GM21529 (cell line): ENCODE measurements at regions not wholly inside any gene's neighbourhood (a gene's known extent, or its start where the extent isn't known, plus 50 kb on each side); places are given as distances from the start of the nearest gene placed in this dataset.

Experiments
- ATAC-seq: cut with Tn5 transposase; IDR thresholded peaks from one replicate; pipeline ENCODE4 v1.9.1; 2021; ENCODE audit not compliant: unreplicated experiment

- no peak for ATAC-seq
Observed at GRCh38 chr3:71927505-71928066, 142.6 kb upstream of the PROK2 start.

- ATAC-seq = no peak
Observed at GRCh38 chr3:71926616-71927015, 141.7 kb upstream of the PROK2 start.

- ATAC-seq = peak; percentile 42
Observed at GRCh38 chr3:71926262-71926600, 141.3 kb upstream of the PROK2 start.

GRCh38 chr3:71925511-71926261 is 140.7 kb upstream of the PROK2 start:
- peak; percentile 69 for ATAC-seq

GRCh38 chr3:71924721-71925120 is 139.8 kb upstream of the PROK2 start:
- no peak for ATAC-seq

GRCh38 chr3:71921036-71921435 is 136.1 kb upstream of the PROK2 start:
- ATAC-seq = no peak

GRCh38 chr3:71919572-71919971 is 134.6 kb upstream of the PROK2 start:
- ATAC-seq = no peak

- no peak for ATAC-seq
Observed at GRCh38 chr3:71917545-71917944, 132.6 kb upstream of the PROK2 start.

GRCh38 chr3:71916747-71917369 is 131.9 kb upstream of the PROK2 start:
- no peak for ATAC-seq

GRCh38 chr3:71912839-71913495 is 128.0 kb upstream of the PROK2 start:
- no peak for ATAC-seq

- no peak for ATAC-seq
Observed at GRCh38 chr3:71910108-71910507, 125.2 kb upstream of the PROK2 start.

- no peak for ATAC-seq
Observed at GRCh38 chr3:71907996-71908395, 123.0 kb upstream of the PROK2 start.

GRCh38 chr3:71906976-71907375 is 122.0 kb upstream of the PROK2 start:
- ATAC-seq = no peak

GRCh38 chr3:71905426-71905825 is 120.5 kb upstream of the PROK2 start:
- peak; percentile 91 for ATAC-seq

GRCh38 chr3:71903936-71904335 is 119.0 kb upstream of the PROK2 start:
- no peak for ATAC-seq

- ATAC-seq = no peak
Observed at GRCh38 chr3:71903112-71903495, 118.2 kb upstream of the PROK2 start.

GRCh38 chr3:71902258-71903111 is 117.5 kb upstream of the PROK2 start:
- no peak for ATAC-seq

- no peak for ATAC-seq
Observed at GRCh38 chr3:71901645-71902044, 116.7 kb upstream of the PROK2 start.

- ATAC-seq = no peak
Observed at GRCh38 chr3:71900057-71900456, 115.1 kb upstream of the PROK2 start.

GRCh38 chr3:71896751-71897150 is 111.8 kb upstream of the PROK2 start:
- ATAC-seq = no peak
